Body of pancreas (tissue), 4 donors: ENCODE measurements at regions not wholly inside any gene's neighbourhood (a gene's known extent, or its start where the extent isn't known, plus 50 kb on each side); places are given as distances from the start of the nearest gene placed in this dataset.

Experiments used
- ATAC-seq: fragments of 150-250 bp; one replicate; pipeline ENCODE4 v1.9.1; 2016
- DNase-seq, 4 donors: peaks; one replicate each; pipeline ENCODE4 v3.0.0-alpha.2; 2019
- H3K27ac ChIP-seq, 4 donors: fragments of 200-600 bp; sonication (generic); 1 replicate in 3 of 4; 2 replicates in 1 of 4; pipeline versions ENCODE4 v1.5.1 to v1.6.1; 2016 to 2019; ENCODE audit warnings: mild to moderate bottlenecking in 1 of 4, mixed read lengths in 1 of 4, moderate library complexity in 1 of 4
- H3K27me3 ChIP-seq, 2 donors: fragments of 200-600 bp; sonication (generic); one replicate each; pipeline ENCODE4 v1.6.0; 2016; ENCODE audit warnings: mild to moderate bottlenecking in 1 of 2
- H3K36me3 ChIP-seq, 2 donors: fragments of 200-600 bp; sonication (generic); replicated peaks in 1 of 2; 2 replicates each; pipeline ENCODE4 v1.5.1; 2016; ENCODE audit warnings: low read depth in 2 of 2; ENCODE audit not compliant: insufficient read depth in 1 of 2
- H3K4me1 ChIP-seq: fragments of 200-600 bp; sonication (generic); one replicate; pipeline ENCODE4 v1.6.0; 2016
- H3K4me3 ChIP-seq, 2 donors: fragments of 200-600 bp; sonication (generic); 1 replicate in 1 of 2; 2 replicates in 1 of 2; pipeline ENCODE4 v1.5.1; 2016 to 2019
- H3K9me3 ChIP-seq, 3 donors: fragments of 200-600 bp; sonication (generic); 1 replicate in 2 of 3; 2 replicates in 1 of 3; pipeline ENCODE4 v1.5.1; 2016
- POLR2A ChIP-seq, 3 donors: fragments of 450-650 bp; IDR thresholded peaks; one replicate each; pipeline ENCODE4 v1.6.1; 2016; ENCODE audit warnings: antibody characterized with exemption in 3 of 3, mild to moderate bottlenecking in 2 of 3
- WGBS, 2 donors: methylation state at CpG; one replicate each; pipeline ENCODE4 v1.1.5; 2017; 5-methylcytosine and 5-hydroxymethylcytosine counted together
- intact Hi-C: fragments of 100-400 bp; cut with DNase I; formaldehyde crosslinking; loops from one replicate; pipeline ENCODE4 v1.15.1; 2023
- TF ChIP-seq, protein P1 (sequence below), 7 experiments: fragments of 450-650 bp in 4 of 7; fragments of 200-600 bp in 3 of 7; sonication (generic) in 3 of 7; IDR thresholded peaks; one replicate each; pipeline ENCODE4 v1.5.1; 2016 to 2019; ENCODE audit warnings: antibody characterized with exemption in 7 of 7

DNA sequence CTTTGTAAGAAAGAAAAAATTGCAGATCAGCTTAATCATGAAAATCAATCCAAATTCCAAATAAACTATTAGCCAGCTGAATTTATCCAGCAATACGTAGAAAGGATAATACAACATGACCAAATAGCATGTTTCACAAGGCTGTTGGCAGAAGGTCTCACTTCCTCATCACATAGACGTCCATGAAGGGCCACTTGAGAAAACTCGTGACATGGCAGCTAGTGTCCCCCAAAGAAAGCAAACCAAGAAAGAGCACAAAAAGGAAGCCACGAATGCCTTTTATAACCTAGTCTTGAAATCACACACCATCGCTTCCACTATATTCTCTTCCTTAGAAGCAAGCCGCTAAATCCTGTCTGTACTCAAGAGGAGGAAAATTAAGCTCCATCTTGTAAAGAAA, 105.6 kb upstream of the NRBF2 start:
- 58 to 61% methylated on average over 6 of the region's 6 CpGs for WGBS, 2 donors
- intact Hi-C loops: no loop called here
- Histone ChIP-seq H3K27me3 (no peaks in the 10 kb centered on the region), H3K4me3 (no peak overlapping the region), H3K36me3 (no peaks in the 10 kb centered on the region), H3K4me1 (no peaks in the 10 kb centered on the region), H3K27ac (no peak overlapping the region), H3K9me3 (no peaks in the 10 kb centered on the region)
- DNase-seq: peak in 1 of 4 donors; percentile 3
- ATAC-seq: no peak
- TF ChIP-seq, protein P1, sequence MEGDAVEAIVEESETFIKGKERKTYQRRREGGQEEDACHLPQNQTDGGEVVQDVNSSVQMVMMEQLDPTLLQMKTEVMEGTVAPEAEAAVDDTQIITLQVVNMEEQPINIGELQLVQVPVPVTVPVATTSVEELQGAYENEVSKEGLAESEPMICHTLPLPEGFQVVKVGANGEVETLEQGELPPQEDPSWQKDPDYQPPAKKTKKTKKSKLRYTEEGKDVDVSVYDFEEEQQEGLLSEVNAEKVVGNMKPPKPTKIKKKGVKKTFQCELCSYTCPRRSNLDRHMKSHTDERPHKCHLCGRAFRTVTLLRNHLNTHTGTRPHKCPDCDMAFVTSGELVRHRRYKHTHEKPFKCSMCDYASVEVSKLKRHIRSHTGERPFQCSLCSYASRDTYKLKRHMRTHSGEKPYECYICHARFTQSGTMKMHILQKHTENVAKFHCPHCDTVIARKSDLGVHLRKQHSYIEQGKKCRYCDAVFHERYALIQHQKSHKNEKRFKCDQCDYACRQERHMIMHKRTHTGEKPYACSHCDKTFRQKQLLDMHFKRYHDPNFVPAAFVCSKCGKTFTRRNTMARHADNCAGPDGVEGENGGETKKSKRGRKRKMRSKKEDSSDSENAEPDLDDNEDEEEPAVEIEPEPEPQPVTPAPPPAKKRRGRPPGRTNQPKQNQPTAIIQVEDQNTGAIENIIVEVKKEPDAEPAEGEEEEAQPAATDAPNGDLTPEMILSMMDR (IDR thresholded peaks at IDR 0.05): no peak
- TF ChIP-seq POLR2A (IDR thresholded peaks at IDR 0.05): no peak

DNA sequence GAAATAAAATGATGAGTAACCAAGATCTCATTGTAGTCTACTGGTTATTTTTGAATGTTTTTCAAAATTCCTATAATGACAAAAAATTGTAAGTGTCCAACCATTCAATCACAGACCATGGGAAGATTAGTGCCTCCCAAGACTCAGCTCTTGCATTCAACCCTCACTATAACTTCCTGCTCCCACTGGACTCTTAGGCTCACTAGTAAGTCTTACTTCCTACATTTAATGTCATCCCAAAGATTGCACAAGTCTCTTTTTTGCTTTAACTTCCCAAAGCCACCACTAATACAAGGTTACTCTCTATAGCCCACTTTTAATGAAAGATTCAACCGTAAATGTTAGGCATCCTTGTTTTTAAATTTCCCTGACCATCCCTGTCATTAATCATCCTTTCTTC, 111.9 kb upstream of the NRBF2 start:
- Histone ChIP-seq H3K9me3 (no peaks in the 10 kb centered on the region), H3K4me3 (no peak overlapping the region), H3K4me1 (no peaks in the 10 kb centered on the region), H3K27me3 (no peaks in the 10 kb centered on the region), H3K36me3 (no peaks in the 10 kb centered on the region), H3K27ac (no peak overlapping the region)
- WGBS, 2 donors: 71 to 80% methylated on average over 1 of the region's 1 CpG
- intact Hi-C loops: no loop called here
- no peak for DNase-seq
- ATAC-seq: no peak
- no peak for TF ChIP-seq POLR2A (IDR thresholded peaks at IDR 0.05)
- TF ChIP-seq, protein P1 (IDR thresholded peaks at IDR 0.05): no peak

DNA sequence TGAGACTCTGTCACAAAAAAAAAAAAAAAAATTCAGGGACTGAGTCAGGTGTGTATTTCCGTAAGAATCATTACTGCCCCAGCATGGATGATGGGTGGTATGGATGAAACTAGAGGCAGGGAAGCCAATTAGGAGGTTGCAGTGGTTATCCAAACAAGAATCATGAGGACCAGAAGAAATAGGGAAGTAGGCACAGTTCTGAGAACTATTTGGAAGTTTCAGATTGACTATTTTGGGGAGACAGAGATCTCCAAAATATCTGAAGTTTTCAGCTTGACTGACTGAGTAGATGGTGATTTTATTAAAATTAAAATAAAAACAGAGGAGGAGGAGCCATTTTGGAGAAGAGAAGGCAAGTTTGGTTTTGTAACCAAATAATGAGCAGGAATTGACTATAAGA, 119.4 kb upstream of the NRBF2 start:
- Histone ChIP-seq H3K9me3 (no peaks in the 10 kb centered on the region), H3K36me3 (no peaks in the 10 kb centered on the region), H3K27ac (no peak overlapping the region), H3K4me3 (no peak overlapping the region), H3K4me1 (no peaks in the 10 kb centered on the region), H3K27me3 (no peaks in the 10 kb centered on the region)
- intact Hi-C loops: no loop called here
- no peak for ATAC-seq
- WGBS, 2 donors: 44 to 75% methylated on average over 1 of the region's 1 CpG
- no peak for DNase-seq
- no peak for TF ChIP-seq POLR2A (IDR thresholded peaks at IDR 0.05)
- TF ChIP-seq, protein P1 (IDR thresholded peaks at IDR 0.05): no peak

DNA sequence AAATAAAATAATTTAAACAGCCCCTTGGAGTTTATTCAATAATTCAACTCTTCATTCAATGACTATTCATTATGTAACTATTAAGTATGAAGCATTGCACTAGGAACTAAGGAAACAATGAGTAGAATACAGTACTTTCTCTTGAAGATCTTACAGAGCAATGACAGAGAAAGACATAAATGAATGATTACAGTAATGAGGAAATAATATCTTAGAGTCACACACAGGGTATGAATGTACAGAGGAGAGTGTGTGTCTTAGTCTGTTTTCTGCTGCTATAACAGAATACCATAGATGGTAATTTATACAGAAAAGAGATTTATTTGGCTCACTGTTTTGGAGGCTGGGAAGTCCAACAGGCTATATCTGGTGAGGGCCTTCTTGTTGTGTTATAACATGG, 120.5 kb upstream of the NRBF2 start:
- no peaks in the 10 kb centered on the region for H3K36me3 ChIP-seq

DNA sequence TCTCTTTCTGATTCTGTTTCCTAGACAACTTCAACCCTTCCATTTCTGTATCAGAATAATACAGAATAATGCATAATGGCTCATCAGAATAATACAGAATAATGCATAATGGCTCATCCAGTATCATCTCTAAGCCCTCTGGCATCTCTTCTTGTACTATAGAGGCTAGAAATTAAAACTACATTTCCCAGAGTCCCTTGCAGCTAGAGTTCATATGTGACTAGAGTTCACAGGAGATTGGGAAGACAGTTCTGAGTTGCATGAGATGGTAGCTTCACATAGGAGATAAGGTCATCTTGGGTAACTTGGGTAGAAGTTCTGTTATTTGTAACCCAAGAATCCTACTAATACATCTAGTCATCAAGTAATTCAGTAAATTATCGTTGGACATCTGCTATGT, 122.9 kb upstream of the NRBF2 start:
- 79 to 82% methylated on average over 1 of the region's 1 CpG for WGBS, 2 donors
- H3K27ac ChIP-seq: no peak overlapping the region
- H3K9me3 ChIP-seq: no peaks in the 10 kb centered on the region
- H3K4me1 ChIP-seq: no peaks in the 10 kb centered on the region
- DNase-seq (no peak), ATAC-seq (no peak)
- H3K27me3 ChIP-seq: no peaks in the 10 kb centered on the region
- H3K4me3 ChIP-seq: no peak overlapping the region
- intact Hi-C loops: no loop called here
- TF ChIP-seq, protein P1 (IDR thresholded peaks at IDR 0.05): no peak
- TF ChIP-seq POLR2A (IDR thresholded peaks at IDR 0.05): no peak
- H3K36me3 ChIP-seq: no peaks in the 10 kb centered on the region

More for the DNA sequence above, 120.5 kb upstream of the NRBF2 start:
- Histone ChIP-seq H3K27me3 (no peaks in the 10 kb centered on the region), H3K4me1 (no peaks in the 10 kb centered on the region), H3K9me3 (no peaks in the 10 kb centered on the region), H3K4me3 (no peak overlapping the region), H3K27ac (no peak overlapping the region)
- no peak for TF ChIP-seq POLR2A (IDR thresholded peaks at IDR 0.05)
- TF ChIP-seq, protein P1 (IDR thresholded peaks at IDR 0.05): no peak
- DNase-seq (no peak), ATAC-seq (no peak)
- intact Hi-C loops: no loop called here
